Right lobe of liver (tissue), 6 donors: ENCODE measurements at regions not wholly inside any gene's neighbourhood (a gene's known extent, or its start where the extent isn't known, plus 50 kb on each side); places are given as distances from the start of the nearest gene placed in this dataset.

Source experiments
- ATAC-seq, 4 donors: fragments of 200-7000 bp; cut with Tn5 transposase; one replicate each; pipeline ENCODE4 v1.9.1; 2020; ENCODE audit warnings: mild to moderate bottlenecking in 4 of 4, moderate library complexity in 4 of 4
- DNase-seq, 3 donors: peaks; one replicate each; pipeline ENCODE4 v3.0.0-alpha.2; 2020
- H3K27ac ChIP-seq, 3 donors: fragments of 200-600 bp; one replicate each; pipeline ENCODE4 v1.8.0; 2022
- H3K27me3 ChIP-seq, 2 donors: fragments of 200-600 bp; one replicate each; pipeline ENCODE4 v1.8.0; 2022
- H3K36me3 ChIP-seq, 4 donors: fragments of 200-600 bp; sonication (generic) in 1 of 4; one replicate each; pipeline versions ENCODE4 v1.5.1 to v1.8.0; 2017 to 2022; ENCODE audit warnings: control low read depth in 1 of 4
- H3K4me1 ChIP-seq, 4 donors: fragments of 200-600 bp; sonication (generic) in 1 of 4; one replicate each; pipeline versions ENCODE4 v1.5.1 to v1.8.0; 2017 to 2022; ENCODE audit warnings: control low read depth in 1 of 4
- H3K4me3 ChIP-seq, 3 donors: fragments of 200-600 bp; one replicate each; pipeline ENCODE4 v1.8.0; 2022
- H3K9me3 ChIP-seq, 4 donors: fragments of 200-600 bp; sonication (generic) in 1 of 4; one replicate each; pipeline versions ENCODE4 v1.5.1 to v1.8.0; 2017 to 2022; ENCODE audit warnings: control low read depth in 1 of 4
- CTCF ChIP-seq, 4 donors: fragments of 200-600 bp in 3 of 4; fragments of 450-650 bp in 1 of 4; IDR thresholded peaks; one replicate each; pipeline versions ENCODE4 v1.5.1 to v1.8.0; 2016 to 2022; ENCODE audit warnings: antibody characterized with exemption in 4 of 4, mild to moderate bottlenecking in 2 of 4
- POLR2A ChIP-seq: fragments of 450-650 bp; IDR thresholded peaks from one replicate; pipeline ENCODE4 v1.6.1; 2017; ENCODE audit warnings: antibody characterized with exemption, mild to moderate bottlenecking
- WGBS: methylation state at CpG from one replicate; pipeline ENCODE4 v1.1.6; 2018; ENCODE audit warnings: low coverage, low lambda C conversion rate; ENCODE audit not compliant: insufficient coverage; ENCODE audit errors: missing lambda C conversion rate; 5-methylcytosine and 5-hydroxymethylcytosine counted together
- intact Hi-C, 2 donors: fragments of 100-400 bp; cut with DNase I; formaldehyde crosslinking; loops; one replicate each; pipeline versions ENCODE4 v1.11.2 to v1.14.1; 2022
- donor health status: DM: no; HTN: yes; CAD: no.
- donor health status: DM: no; HTN: no; CAD: no.
- donor health status: DM: no; HTN: no; CAD: no.
- donor health status: DM: no; HTN: yes; CAD: no.
- donor health status: DM: no; HTN: yes; CAD: no.

DNA sequence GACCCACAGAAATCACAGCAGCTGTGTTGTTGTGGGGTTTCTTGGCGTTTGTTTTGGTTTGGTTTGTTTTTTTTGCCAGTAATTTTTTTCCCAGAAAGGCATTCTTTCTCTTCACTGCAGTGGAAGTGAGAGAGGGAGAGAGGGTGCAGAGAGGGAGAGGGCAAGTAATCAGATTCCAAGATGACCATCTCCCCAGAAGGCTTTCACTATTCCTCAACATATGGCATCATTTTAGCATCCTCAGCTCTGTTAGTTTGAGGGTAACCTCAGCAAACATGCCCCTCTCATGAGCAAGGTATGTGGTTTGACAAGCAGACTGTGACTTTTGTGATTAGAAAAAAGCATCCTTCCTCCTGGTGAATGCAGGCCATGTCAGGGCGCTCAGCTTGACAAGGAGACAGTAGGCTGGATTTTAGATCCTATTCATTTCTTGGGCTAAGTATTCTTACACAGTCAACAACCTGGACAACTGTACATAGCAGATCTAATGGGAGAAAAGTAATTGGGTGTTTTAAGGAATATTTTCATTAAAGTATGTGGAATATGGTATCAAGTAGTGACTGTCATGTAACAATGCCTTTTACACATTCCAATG, 86.3 kb upstream of the PIK3CG start:
- Histone ChIP-seq H3K36me3 (no peaks in the 10 kb centered on the region), H3K27ac (no peak overlapping the region), H3K27me3 (no peaks in the 10 kb centered on the region), H3K9me3 (no peaks in the 10 kb centered on the region), H3K4me1 (no peaks in the 10 kb centered on the region), H3K4me3 (no peak overlapping the region)
- ATAC-seq = no peak
- 77% methylated on average over 2 of the region's 2 CpGs for WGBS
- TF ChIP-seq POLR2A (no peak), CTCF (IDR thresholded peaks at IDR 0.05) (no peak)
- DNase-seq = no peak
- intact Hi-C loops = no loop called here

- Histone ChIP-seq H3K9me3 (no peaks in the 10 kb centered on the region), H3K36me3 (no peaks in the 10 kb centered on the region), H3K4me1 (no peaks in the 10 kb centered on the region), H3K27me3 (no peaks in the 10 kb centered on the region), H3K27ac (no peak overlapping the region), H3K4me3 (no peak overlapping the region)
- DNase-seq (peak; percentile 70 to 74 (median 73)), ATAC-seq (peak; percentile 99 to 100 (median 100))
- TF ChIP-seq CTCF (IDR thresholded peaks at IDR 0.05) (peak; percentile 39 to 60 (median 49)), POLR2A (no peak)
- 55% methylated on average over 3 of the region's 4 CpGs for WGBS
- intact Hi-C loops = no loop called here
These were observed 85.2 kb upstream of the PIK3CG start for GRCh38 chr7:106779877-106780276.

DNA sequence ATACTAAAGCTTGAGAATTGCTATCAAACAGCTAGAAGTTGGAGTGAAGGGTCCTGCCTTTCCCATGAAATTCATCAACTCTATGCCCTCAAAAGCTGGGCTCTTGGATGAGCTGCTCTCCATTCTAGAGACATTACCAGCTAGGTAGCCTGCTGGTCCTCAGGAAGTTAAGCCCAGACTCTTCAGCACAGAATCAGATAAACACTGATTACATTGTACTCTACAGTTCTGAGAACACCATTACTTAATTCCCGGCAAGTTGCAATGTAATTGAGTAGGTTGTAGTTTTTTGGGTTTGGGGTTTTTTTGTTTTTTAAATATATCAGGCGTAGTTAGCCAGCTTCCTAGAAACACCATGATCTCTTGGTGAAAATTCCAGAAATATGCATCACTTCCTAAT, 84.1 kb upstream of the PIK3CG start:
- no peaks in the 10 kb centered on the region for H3K4me1 ChIP-seq
- intact Hi-C loops = no loop called here
- no peak for ATAC-seq
- TF ChIP-seq CTCF (IDR thresholded peaks at IDR 0.05) = no peak
- TF ChIP-seq POLR2A = no peak
- 97% methylated on average over 2 of the region's 2 CpGs for WGBS
- no peak for DNase-seq
- H3K27ac ChIP-seq = no peak overlapping the region
- no peaks in the 10 kb centered on the region for H3K27me3 ChIP-seq
- H3K4me3 ChIP-seq = no peak overlapping the region
- no peaks in the 10 kb centered on the region for H3K36me3 ChIP-seq
- H3K9me3 ChIP-seq = no peaks in the 10 kb centered on the region

DNA sequence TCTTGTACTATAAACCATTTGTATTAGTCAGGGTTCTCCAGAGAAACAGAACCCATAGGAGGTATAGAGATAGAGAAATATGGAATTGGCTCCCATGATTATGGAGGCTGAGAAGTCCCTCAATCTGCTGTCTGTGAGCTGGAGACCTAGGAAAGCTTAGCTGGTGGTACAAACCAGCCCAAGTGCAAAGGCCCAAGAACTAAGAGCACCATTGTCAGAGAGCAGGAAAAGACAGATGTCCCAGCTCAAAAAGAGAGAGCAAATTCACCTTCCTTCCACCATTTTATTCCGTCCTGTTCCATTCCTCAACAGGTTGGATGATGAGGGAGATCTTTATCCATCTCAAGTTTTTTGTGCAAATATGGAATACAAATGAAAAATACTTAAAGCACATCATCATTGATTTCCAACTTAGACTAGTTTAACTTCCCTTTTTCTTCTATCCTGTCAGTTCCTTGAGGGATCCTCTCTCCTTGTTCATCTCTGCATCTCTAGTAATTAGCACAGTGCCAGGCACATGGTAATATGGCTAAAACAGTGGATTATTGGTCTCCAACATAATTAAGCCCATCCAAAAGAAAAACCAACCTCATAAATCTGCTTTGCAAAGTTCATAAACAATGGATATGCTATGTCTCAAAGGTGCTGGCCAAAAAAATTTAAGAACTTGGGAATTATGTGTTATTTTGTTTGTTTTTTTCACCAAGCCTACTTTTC, 83.1 kb upstream of the PIK3CG start:
- no peak overlapping the region for H3K27ac ChIP-seq
- H3K4me1 ChIP-seq = no peaks in the 10 kb centered on the region
- H3K36me3 ChIP-seq = no peaks in the 10 kb centered on the region
- 0% methylated on average over 1 of the region's 1 CpG for WGBS
- no peaks in the 10 kb centered on the region for H3K9me3 ChIP-seq
- intact Hi-C loops = no loop called here
- ATAC-seq (no peak), DNase-seq (no peak)
- H3K4me3 ChIP-seq = no peak overlapping the region
- H3K27me3 ChIP-seq = no peaks in the 10 kb centered on the region
- no peak for TF ChIP-seq CTCF (IDR thresholded peaks at IDR 0.05)
- no peak for TF ChIP-seq POLR2A
